GM21515 (cell line): ENCODE measurements at regions not wholly inside any gene's neighbourhood (a gene's known extent, or its start where the extent isn't known, plus 50 kb on each side); places are given as distances from the start of the nearest gene placed in this dataset.

Source experiments
- ATAC-seq: cut with Tn5 transposase; IDR thresholded peaks from one replicate; pipeline ENCODE4 v1.9.1; 2021; ENCODE audit not compliant: unreplicated experiment

- ATAC-seq, result no peak
Measured at GRCh38 chr11:119522609-119523008, 99.6 kb upstream of the THY1 start.

DNA sequence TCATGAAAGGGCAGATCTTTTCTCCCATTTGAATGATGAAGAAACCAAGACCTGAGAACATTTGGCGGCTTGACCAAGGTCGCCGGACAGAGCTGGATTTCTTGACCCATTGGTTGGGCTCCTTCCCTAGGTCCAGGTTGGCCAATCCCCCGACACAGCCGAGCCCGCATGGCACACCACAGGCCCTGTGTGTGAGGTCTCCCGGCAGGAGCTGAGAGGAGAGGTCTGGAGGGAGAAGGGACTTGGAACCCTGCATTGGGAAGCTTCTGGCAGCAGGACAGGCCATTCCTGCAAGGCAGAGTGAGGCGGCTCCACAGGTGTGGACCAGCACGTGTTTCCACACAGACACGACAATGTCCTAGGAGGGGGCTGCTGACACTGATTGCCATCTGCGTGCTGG, 98.6 kb upstream of the THY1 start:
- no peak for ATAC-seq

DNA sequence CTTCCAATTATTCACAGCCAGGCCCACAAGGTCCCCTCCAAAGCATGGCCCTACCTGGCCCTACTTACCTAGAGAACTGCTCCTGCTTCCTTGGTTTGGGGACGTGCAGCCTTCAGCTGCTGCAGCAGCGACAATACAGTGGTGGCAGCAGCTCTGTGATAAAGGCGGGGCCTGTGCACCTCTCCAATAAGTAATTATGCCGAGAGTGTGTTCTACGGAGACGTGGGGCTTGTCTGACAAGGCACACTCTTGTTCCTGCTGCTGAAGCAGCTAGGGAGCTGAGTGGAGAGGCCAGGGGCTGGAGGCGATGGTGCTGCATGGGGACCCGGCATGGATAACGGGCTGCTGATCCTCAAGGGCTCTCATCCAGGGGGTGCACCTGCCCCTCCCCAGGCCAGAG, 98.0 kb upstream of the THY1 start:
- ATAC-seq, result no peak

DNA sequence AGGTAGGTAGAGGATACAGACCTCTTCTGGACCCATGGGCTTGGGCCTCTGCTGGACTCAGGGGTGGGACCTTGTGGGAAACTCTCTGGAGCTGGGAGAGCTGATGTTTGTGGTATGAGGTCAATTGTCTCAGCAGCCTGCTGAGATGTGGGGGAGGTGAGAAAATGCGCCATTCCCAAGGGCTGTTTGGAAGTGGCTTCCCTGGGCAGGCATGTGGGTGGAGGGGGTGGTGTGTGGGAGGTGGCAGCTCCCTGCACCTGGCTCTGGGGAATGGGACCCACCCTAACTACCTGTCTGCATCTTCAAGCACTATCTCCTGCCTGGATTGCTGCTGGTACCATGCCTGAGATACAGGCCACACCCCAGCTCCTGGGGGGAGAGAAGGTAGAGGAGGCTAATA, 97.4 kb upstream of the THY1 start:
- ATAC-seq, result no peak

DNA sequence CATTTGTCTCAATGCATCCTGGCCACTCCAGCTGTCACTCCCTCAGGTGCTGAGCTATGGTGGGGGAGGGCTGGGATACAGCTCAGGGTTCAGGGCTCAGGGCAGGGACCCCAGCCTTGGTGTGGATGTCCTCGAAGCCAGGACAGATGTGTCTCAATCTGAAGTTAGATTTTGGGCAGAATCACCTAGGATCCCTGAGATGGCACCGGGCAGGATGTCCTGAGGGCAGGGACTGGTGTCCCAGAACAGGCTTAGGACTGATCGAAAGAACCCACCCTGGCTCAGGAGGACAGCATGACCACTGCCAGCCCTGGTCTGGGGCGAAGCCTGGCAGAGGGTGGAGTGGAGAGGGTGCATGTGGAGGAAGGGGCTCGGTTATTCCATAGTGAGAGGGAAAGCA, 96.8 kb upstream of the THY1 start:
- no peak for ATAC-seq

GRCh38 chr11:119518746-119519730, 96.1 kb upstream of the THY1 start:
- no peak for ATAC-seq

- ATAC-seq, result no peak
Measured at GRCh38 chr11:119515771-119516400, 92.9 kb upstream of the THY1 start.

GRCh38 chr11:119513806-119514170, 90.8 kb upstream of the THY1 start:
- ATAC-seq, result no peak

DNA sequence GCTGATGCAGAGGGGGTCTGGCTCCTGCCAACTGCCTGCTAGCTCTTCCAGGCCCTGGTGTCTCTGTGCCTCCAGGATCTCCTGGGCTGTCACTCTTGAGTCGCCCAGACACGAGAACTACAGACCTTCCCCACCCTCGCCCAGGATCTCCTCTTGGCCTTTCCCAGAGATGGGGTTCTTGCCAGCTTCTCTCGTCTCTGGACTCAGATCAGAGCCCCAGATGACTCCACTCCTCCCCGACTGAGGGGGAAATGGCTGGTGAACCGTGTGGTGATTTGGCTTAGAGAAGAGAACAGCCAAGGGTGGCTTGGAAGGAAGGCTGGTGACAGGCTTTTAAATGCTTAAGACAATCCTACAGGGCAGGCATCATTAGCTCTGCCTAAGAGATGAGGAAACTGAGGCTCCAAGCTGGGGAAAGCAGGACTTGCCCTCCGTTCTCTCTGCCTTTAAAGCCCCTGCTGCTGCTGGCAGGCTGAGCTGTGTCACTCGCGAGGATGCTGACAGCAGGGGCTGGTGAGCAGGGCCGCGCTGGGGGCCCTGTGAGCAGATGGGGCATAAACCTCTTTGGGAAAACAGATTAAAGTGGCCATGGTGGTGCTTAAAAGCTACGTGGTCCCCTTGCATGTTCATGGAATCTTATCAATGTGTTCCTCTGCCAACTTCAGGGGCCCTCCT, 90.3 kb upstream of the THY1 start:
- ATAC-seq, result no peak

- ATAC-seq, result no peak
Measured at GRCh38 chr11:119512369-119512768, 89.4 kb upstream of the THY1 start.

DNA sequence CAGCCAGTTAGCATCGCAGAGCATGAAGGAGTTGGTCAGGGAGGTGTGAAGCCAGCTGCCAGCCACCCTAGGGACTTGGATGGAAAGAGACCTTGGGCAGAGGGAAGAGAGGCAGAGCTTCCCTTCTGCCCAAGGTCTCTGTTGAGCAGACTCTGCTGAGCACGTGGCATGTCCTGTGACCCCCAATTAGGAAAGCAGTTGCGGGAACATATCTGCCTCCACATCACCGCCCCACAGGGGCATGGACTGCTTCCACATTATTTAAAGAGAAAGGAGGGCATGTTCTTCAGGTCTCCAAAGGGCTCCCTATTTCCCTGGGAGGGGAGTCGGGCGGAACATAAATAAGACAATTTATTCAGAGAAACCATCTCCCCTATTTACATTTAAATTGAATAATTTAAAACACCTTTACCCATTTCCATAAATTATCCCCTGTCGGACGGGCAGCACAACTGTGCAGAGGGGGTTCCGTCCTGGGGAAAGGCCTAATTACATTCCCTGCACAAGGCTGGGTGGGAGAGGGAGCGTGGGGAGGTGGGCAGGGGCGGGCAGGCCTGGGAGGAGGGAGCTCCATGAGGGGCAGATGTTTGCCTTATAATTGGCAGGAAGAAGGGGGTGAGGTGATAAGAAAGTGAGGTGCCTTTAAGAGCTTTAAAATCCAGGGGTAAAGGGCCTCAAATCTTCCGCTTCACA, 88.8 kb upstream of the THY1 start:
- ATAC-seq, result no peak

DNA sequence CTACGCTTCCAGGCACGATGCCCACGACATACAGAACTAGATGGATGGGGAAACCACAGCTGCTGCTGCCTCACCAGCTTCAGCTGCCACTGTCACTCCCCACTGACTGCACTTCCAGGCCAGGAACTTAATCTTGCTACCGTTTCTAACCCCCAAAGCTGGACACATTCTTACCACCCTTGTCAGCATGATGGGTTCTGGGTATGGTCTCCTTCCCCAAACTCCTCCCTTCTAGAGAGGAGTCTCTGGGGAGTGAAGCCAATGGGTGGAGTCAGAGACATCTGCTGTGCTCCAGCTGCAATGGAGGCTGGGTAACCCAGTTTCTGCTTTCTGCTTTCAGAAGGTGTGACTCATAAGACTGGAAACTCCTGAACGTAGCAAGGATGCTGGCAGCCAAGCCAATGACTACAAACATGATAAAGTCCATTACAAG, 87.0 kb upstream of the THY1 start:
- peak; percentile 81 for ATAC-seq

DNA sequence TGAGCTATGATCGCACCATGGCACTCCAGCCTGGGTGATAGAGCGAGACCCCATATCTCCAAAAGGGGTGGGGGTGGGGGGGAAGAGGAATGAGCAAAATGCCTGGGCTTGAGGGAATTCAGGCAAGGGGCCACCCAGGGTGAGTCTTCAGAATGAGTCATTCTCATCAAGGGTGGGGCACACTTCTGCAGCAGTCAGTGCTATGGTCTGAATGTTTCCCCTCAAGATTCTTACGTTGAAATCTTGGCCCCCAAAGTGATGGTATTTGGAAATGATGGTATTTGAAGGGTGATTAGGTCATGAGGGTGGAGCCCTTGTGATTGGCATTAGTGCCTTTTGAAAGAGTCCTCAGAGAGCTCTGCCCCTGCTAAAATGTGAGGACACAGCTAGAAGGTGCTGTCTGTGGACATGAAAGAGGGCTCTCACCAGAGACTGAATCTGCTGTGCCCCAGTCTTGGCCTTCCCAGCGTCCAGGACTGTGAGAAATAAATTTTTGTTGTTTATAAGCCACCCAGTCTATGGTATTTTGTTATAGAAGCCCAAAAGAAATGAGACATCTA, 86.4 kb upstream of the THY1 start:
- ATAC-seq, result no peak

- ATAC-seq, result no peak
Measured at GRCh38 chr11:119506436-119506835, 83.5 kb upstream of the THY1 start.

DNA sequence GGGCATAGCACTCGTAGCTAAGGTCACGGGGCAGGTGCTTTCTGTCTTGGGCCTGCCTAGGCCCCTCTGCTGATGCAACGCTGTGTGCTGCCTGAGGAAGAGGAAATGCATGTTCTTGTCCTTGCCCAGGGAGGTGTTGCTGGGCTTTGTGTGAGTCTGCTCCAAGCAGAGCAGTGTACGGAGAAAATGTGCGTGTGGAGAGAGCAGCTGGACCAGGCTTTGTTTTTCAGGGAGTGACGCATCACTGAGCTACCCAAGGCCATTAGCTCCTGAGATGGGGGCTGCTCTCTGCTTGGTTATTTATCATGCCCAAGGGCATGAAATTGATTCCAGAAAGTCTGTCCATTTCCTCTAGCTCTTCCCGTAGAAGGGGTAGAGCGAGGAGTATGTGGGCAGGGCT, 82.9 kb upstream of the THY1 start:
- ATAC-seq, result no peak

DNA sequence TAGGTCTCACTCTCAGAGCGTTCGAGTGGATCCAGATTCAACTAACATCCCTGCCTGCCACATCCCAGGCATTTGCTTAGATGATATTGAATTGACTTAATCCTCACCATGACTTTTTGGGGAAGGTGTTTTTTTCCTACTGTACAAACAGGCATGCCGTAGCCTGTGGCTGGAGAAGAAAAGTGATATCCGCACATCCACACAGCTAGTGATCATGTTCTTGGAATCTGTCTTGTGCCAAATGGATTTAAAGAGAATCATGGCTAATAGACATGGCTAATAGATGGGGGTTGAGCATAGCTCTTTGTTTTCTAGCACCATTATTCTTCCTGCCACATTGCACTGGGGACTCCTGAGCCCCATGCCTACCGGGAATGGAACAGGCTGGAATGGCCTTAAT, 82.1 kb upstream of the THY1 start:
- no peak for ATAC-seq

- no peak for ATAC-seq
Measured at GRCh38 chr11:119504371-119504770, 81.4 kb upstream of the THY1 start.

DNA sequence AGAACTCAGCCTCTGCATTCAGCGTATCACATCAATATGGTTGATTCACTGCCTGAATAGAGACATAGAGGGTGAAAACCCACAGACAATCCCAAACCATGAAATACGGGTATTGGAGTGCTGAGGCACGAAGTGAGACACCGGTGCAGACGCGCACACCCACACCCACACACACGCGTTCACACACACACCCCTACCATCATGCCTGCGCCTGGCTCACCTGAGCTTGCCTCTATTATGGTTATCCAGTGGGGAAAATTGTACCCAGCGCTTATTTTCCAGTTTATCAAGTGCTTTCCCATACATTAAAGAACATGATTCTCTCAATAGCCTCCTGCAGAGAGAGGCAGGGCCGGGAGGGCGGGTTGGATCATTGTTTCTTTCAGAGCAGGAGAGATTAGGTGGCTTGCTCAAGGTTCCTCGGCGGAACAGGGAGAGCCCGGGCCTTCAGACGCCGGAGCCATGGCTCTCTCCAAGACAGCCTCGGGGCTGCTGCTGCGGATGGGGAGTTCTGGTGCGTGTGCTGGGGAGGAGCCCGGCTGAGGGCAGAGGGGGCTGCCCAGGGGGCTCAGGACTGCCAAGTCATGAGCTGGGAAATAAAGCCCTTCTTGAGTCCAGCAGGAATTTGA, 78.9 kb upstream of the THY1 start:
- ATAC-seq, result no peak

DNA sequence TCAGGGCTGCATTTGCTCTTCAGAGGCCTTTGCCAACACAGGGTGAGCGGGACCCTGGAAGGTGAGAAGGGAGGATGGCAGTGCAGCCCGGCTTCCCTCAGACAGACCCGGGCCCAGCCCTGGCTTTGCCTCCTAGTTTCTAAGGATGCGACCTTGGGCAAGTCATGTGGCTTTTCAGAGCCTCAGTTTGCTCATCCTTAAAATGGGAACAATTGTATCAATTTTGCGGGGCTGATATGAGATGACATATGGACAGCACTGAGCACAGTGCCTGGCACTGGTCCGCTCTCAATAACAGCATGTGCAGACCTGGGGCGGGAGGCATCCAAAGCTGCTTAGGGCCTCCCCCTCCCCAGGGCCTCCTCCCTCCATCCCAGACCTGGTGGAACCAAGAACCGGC, 74.7 kb upstream of the THY1 start:
- ATAC-seq, result no peak

- no peak for ATAC-seq
Measured at GRCh38 chr11:119496997-119497396, 74.0 kb upstream of the THY1 start.

- ATAC-seq, result no peak
Measured at GRCh38 chr11:119496469-119496868, 73.5 kb upstream of the THY1 start.
